Upper lobe of left lung (tissue), 4 donors: ENCODE measurements at regions not wholly inside any gene's neighbourhood (a gene's known extent, or its start where the extent isn't known, plus 50 kb on each side); places are given as distances from the start of the nearest gene placed in this dataset.

Experiments used
- EP300 ChIP-seq, 4 donors: sonication (generic); formaldehyde crosslinking; IDR thresholded peaks; one replicate each; pipeline ENCODE4 v1.5.1; 2017; ENCODE audit warnings: antibody characterized with exemption in 4 of 4, control low read depth in 2 of 4
- POLR2A ChIP-seq, 4 donors: fragments of 450-650 bp; IDR thresholded peaks; one replicate each; pipeline ENCODE4 v1.5.1; 2016 to 2017; ENCODE audit warnings: antibody characterized with exemption in 4 of 4, mild to moderate bottlenecking in 2 of 4
- TF ChIP-seq, protein P1 (sequence below), 6 experiments: fragments of 450-650 bp in 4 of 6; fragments of 200-600 bp in 2 of 6; sonication (generic) in 2 of 6; IDR thresholded peaks; one replicate each; pipeline ENCODE4 v1.5.1; 2016 to 2019; ENCODE audit warnings: antibody characterized with exemption in 6 of 6

DNA sequence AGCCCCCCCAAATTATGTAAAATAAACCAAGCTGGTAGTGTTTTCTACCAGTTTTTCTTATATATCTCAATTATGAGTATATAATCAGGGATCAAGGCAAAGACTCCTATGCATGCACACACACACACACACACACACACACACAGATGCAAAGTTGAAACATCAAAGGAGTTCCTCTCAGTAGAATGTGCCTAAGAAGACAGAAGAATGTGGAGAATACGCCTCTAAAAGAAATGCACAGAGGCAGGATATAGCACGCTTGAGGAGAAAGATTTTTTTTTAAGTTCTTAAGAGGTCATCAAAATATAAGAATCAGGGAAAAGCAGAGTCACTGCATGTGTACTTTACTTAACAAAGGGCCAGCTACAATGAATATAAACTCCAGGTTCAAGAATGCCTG is 138.2 kb upstream of the CLEC14A start:
- TF ChIP-seq POLR2A (IDR thresholded peaks at IDR 0.05) (no peak), EP300 (IDR thresholded peaks at IDR 0.05) (no peak)
- TF ChIP-seq, protein P1, sequence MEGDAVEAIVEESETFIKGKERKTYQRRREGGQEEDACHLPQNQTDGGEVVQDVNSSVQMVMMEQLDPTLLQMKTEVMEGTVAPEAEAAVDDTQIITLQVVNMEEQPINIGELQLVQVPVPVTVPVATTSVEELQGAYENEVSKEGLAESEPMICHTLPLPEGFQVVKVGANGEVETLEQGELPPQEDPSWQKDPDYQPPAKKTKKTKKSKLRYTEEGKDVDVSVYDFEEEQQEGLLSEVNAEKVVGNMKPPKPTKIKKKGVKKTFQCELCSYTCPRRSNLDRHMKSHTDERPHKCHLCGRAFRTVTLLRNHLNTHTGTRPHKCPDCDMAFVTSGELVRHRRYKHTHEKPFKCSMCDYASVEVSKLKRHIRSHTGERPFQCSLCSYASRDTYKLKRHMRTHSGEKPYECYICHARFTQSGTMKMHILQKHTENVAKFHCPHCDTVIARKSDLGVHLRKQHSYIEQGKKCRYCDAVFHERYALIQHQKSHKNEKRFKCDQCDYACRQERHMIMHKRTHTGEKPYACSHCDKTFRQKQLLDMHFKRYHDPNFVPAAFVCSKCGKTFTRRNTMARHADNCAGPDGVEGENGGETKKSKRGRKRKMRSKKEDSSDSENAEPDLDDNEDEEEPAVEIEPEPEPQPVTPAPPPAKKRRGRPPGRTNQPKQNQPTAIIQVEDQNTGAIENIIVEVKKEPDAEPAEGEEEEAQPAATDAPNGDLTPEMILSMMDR (IDR thresholded peaks at IDR 0.05), result no peak
